Left lung (tissue), 4 donors: ENCODE measurements at regions not wholly inside any gene's neighbourhood (a gene's known extent, or its start where the extent isn't known, plus 50 kb on each side); places are given as distances from the start of the nearest gene placed in this dataset.

Experiments
- ATAC-seq: fragments of 200-7000 bp; cut with Tn5 transposase; one replicate; pipeline ENCODE4 v1.9.1; 2020; ENCODE audit warnings: moderate library complexity
- DNase-seq, 4 donors: peaks; one replicate each; pipeline ENCODE4 v3.0.0-alpha.2; 2013 to 2020
- H3K27ac ChIP-seq, 2 donors: fragments of 200-600 bp; sonication (generic) in 1 of 2; one replicate each; pipeline versions ENCODE4 v1.5.0 to v1.8.0; 2020 to 2021
- H3K27me3 ChIP-seq, 2 donors: fragments of 200-600 bp; sonication (generic) in 1 of 2; one replicate each; pipeline versions ENCODE4 v1.5.0 to v1.8.0; 2020 to 2021
- H3K36me3 ChIP-seq, 2 donors: fragments of 200-600 bp; sonication (generic) in 1 of 2; one replicate each; pipeline versions ENCODE4 v1.5.0 to v1.8.0; 2020 to 2021
- H3K4me1 ChIP-seq, 2 donors: fragments of 200-600 bp; one replicate each; pipeline ENCODE4 v1.8.0; 2021
- H3K4me3 ChIP-seq, 2 donors: fragments of 200-600 bp; sonication (generic) in 1 of 2; one replicate each; pipeline versions ENCODE4 v1.5.0 to v1.8.0; 2020 to 2021; ENCODE audit warnings: mild to moderate bottlenecking in 1 of 2
- H3K9me3 ChIP-seq, 2 donors: fragments of 200-600 bp; sonication (generic) in 1 of 2; one replicate each; pipeline versions ENCODE4 v1.5.0 to v1.8.0; 2020 to 2021
- CTCF ChIP-seq, 2 donors: fragments of 200-600 bp; sonication (generic) in 1 of 2; IDR thresholded peaks; one replicate each; pipeline versions ENCODE4 v1.5.0 to v1.8.0; 2021; ENCODE audit warnings: antibody characterized with exemption in 2 of 2
- intact Hi-C, 2 donors: fragments of 100-400 bp; cut with DNase I; formaldehyde crosslinking; loops; one replicate each; pipeline versions ENCODE4 v1.11.2 to v1.14.2; 2022
- donor health status: DM: no; HTN: yes; CAD: no.
- donor health status: DM: no; HTN: no; CAD: no.

DNA sequence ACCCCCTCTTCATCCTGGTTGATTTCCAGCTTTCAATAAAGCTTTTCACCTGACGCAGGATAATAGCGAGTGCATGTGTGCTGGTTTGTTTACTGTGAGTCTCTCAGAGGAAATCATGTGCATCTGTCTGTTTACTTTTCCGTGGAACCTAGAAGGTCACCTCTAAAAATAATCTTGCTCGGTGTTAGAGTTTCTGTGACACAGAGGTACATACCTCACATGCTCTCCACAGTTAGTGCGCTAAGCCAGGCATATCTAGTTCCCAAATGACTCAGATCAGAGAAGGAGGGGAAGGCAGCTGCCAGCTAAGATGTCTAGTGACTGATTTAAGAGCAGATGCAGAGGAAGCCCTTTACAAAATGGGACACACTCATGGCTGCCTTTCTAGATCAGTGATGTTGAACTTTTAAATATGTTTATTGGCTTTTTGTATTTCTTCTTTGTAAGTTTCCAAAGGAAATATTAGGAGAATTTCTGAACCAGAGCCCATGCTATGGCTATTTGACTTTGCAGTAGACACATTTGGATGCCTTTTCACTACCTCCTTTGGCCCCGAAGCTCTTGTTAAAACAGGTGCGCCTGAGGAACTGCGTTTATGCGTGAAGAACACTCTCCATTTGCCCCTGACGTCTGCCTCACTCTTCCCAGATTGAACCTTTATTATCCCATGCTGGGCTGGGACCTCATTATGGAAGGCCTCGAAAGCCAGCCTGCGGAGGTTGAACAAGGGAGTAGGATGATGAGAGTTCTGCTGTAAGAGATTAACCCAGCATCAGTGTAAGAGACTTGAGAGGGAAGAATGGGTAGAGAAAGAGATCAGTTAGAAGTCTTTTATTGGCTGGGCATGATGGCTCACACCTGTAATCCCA lies 145.6 kb downstream of the FAM161A start:
- no peaks in the 10 kb centered on the region for H3K27me3 ChIP-seq
- no peaks in the 10 kb centered on the region for H3K36me3 ChIP-seq
- ATAC-seq (peak; percentile 92), DNase-seq (no peak)
- H3K9me3 ChIP-seq = no peaks in the 10 kb centered on the region
- TF ChIP-seq CTCF (IDR thresholded peaks at IDR 0.05) = no peak
- no peak overlapping the region for H3K4me3 ChIP-seq
- H3K4me1 ChIP-seq = no peaks in the 10 kb centered on the region
- intact Hi-C loops = no loop called here
- no peak overlapping the region for H3K27ac ChIP-seq

GRCh38 chr2:61705625-61706024 lies 148.2 kb downstream of the FAM161A start:
- Histone ChIP-seq H3K9me3 (no peaks in the 10 kb centered on the region), H3K4me1 (no peaks in the 10 kb centered on the region), H3K36me3 (no peaks in the 10 kb centered on the region), H3K27ac (no peak overlapping the region), H3K27me3 (no peaks in the 10 kb centered on the region), H3K4me3 (no peak overlapping the region)
- TF ChIP-seq CTCF (IDR thresholded peaks at IDR 0.05) = no peak
- DNase-seq = no peak
- ATAC-seq = no peak
- intact Hi-C loops = no loop called here

DNA sequence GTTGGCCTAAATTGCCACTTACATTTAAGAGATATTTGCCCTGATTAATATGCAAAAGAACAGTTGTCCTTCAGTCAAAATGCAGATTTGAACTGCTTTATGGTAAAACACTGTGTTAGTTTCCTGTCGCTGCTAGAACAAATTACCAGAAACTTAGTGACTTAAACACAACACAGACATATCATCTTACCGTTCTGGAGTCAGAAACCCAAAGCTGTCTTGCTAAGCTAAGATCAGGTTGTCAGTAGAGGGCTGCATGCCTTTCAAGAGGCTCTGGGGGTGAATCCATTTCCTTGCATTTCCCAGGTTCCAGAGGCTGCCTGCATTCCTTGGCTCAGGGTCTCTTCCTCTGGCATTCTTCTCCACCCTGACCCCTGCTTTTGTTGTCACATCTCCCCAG lies 149.5 kb downstream of the FAM161A start:
- no peak for TF ChIP-seq CTCF (IDR thresholded peaks at IDR 0.05)
- H3K27me3 ChIP-seq = no peaks in the 10 kb centered on the region
- ATAC-seq = no peak
- intact Hi-C loops = no loop called here
- no peaks in the 10 kb centered on the region for H3K9me3 ChIP-seq
- DNase-seq = no peak
- no peaks in the 10 kb centered on the region for H3K4me1 ChIP-seq
- H3K27ac ChIP-seq = no peak overlapping the region
- H3K36me3 ChIP-seq = no peaks in the 10 kb centered on the region
- H3K4me3 ChIP-seq = no peak overlapping the region

GRCh38 chr2:61702088-61702467 lies 151.8 kb downstream of the FAM161A start:
- no peaks in the 10 kb centered on the region for H3K27me3 ChIP-seq
- ATAC-seq = no peak
- H3K36me3 ChIP-seq = no peaks in the 10 kb centered on the region
- H3K9me3 ChIP-seq = no peaks in the 10 kb centered on the region
- DNase-seq = no peak
- no peak for TF ChIP-seq CTCF (IDR thresholded peaks at IDR 0.05)
- H3K4me3 ChIP-seq = no peak overlapping the region
- no peak overlapping the region for H3K27ac ChIP-seq
- intact Hi-C loops = no loop called here
- H3K4me1 ChIP-seq = no peaks in the 10 kb centered on the region

- ATAC-seq (no peak), DNase-seq (no peak)
- intact Hi-C loops = no loop called here
- Histone ChIP-seq H3K27me3 (no peaks in the 10 kb centered on the region), H3K9me3 (no peaks in the 10 kb centered on the region), H3K27ac (no peak overlapping the region), H3K4me3 (no peak overlapping the region), H3K36me3 (no peaks in the 10 kb centered on the region), H3K4me1 (peaks cover 0 to under 1% of the 10 kb centered on the region in 2 donors)
- no peak for TF ChIP-seq CTCF (IDR thresholded peaks at IDR 0.05)
Observed at GRCh38 chr2:61700464-61700863, 153.4 kb downstream of the FAM161A start.
